ENCODE measurements at regions not wholly inside any gene's neighbourhood (a gene's known extent, or its start where the extent isn't known, plus 50 kb on each side); places are given as distances from the start of the nearest gene placed in this dataset.
"Not testable (repeated sequence)": the region's sequence is repeated elsewhere in the genome, so short reads cannot be mapped to it uniquely, and the experiment has no call there.

DNA sequence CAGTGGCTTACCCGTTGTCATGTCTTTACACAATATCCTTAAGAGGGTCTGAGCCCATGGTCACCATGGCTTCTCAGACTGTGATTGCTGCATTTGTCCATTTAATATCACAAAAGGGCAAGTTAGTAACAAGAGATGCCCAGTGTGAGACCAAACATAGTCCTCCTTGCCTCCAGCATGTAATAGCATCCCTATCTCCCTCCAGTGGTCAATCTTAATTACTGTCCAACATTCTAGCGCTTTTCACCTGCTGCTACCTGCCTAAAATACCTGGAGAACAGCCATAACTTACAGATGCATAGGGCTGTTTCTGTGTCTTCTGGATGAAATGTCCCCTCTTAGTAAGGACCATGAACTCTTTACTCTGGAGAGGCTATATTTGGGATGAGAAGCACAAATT is 267.2 kb upstream of the DAB2 start:
- H3K79me2 ChIP-seq (ENCODE audit: control insufficient read depth, insufficient read depth, low read length) = no peaks in the 10 kb centered on the region
- no peak overlapping the region for H3K9ac ChIP-seq (ENCODE audit: insufficient read depth, low read length)
- TF ChIP-seq CTCF (conservative IDR thresholded peaks at IDR 0.05 in 1 of 2, IDR thresholded peaks at IDR 0.05 in 1 of 2; ENCODE audit: low read depth in 1 of 2, low read length in 2 of 2) (peak in 1 of 2 donors; percentile 9), EZH2 (IDR thresholded peaks at IDR 0.05; ENCODE audit: low read length, missing control alignments) (no peak)
- H2AFZ ChIP-seq (ENCODE audit: low read length) = no peak overlapping the region
- H3K27me3 ChIP-seq (ENCODE audit: control insufficient read depth, insufficient read depth, low read length) = no peaks in the 10 kb centered on the region
- H3K4me2 ChIP-seq (ENCODE audit: extremely low read depth, insufficient read depth, low read length) = no peak overlapping the region
- H4K20me1 ChIP-seq (ENCODE audit: control insufficient read depth, extremely low read depth, insufficient read depth, low read length) = no peaks in the 10 kb centered on the region
- no peak overlapping the region for H3K4me3 ChIP-seq (replicated peaks in 1 of 4; ENCODE audit: control extremely low read depth in 1 of 4, insufficient read depth in 1 of 4, low read depth in 3 of 4, low read length in 4 of 4)
- H3K36me3 ChIP-seq (ENCODE audit: control insufficient read depth, insufficient read depth, low read length) = no peaks in the 10 kb centered on the region
- no peak overlapping the region for H3K27ac ChIP-seq (ENCODE audit: insufficient read depth, low read length)
- H3K9me3 ChIP-seq (ENCODE audit: control insufficient read depth, insufficient read depth, low read depth, low read length) = no peaks in the 10 kb centered on the region
- H3K4me1 ChIP-seq (ENCODE audit: control insufficient read depth, extremely low read depth, insufficient read depth, low read length) = no peaks in the 10 kb centered on the region
- no peak for DNase-seq (ENCODE audit: low read depth in 2 of 2)

GRCh38 chr5:39691136-39691535 is 266.4 kb upstream of the DAB2 start:
- Histone ChIP-seq H3K4me1 (ENCODE audit: control insufficient read depth, extremely low read depth, insufficient read depth, low read length) (no peaks in the 10 kb centered on the region), H3K79me2 (ENCODE audit: control insufficient read depth, insufficient read depth, low read length) (no peaks in the 10 kb centered on the region), H3K4me2 (ENCODE audit: extremely low read depth, insufficient read depth, low read length) (no peak overlapping the region), H3K27me3 (ENCODE audit: control insufficient read depth, insufficient read depth, low read length) (no peaks in the 10 kb centered on the region), H3K27ac (ENCODE audit: insufficient read depth, low read length) (no peak overlapping the region), H3K4me3 (replicated peaks in 1 of 4; ENCODE audit: control extremely low read depth in 1 of 4, insufficient read depth in 1 of 4, low read depth in 3 of 4, low read length in 4 of 4) (no peak overlapping the region), H2AFZ (ENCODE audit: low read length) (no peak overlapping the region), H4K20me1 (ENCODE audit: control insufficient read depth, extremely low read depth, insufficient read depth, low read length) (no peaks in the 10 kb centered on the region), H3K9me3 (ENCODE audit: control insufficient read depth, insufficient read depth, low read depth, low read length) (no peaks in the 10 kb centered on the region), H3K36me3 (ENCODE audit: control insufficient read depth, insufficient read depth, low read length) (no peaks in the 10 kb centered on the region), H3K9ac (ENCODE audit: insufficient read depth, low read length) (no peak overlapping the region)
- TF ChIP-seq EZH2 (IDR thresholded peaks at IDR 0.05; ENCODE audit: low read length, missing control alignments) (no peak), CTCF (conservative IDR thresholded peaks at IDR 0.05 in 1 of 2, IDR thresholded peaks at IDR 0.05 in 1 of 2; ENCODE audit: low read depth in 1 of 2, low read length in 2 of 2) (no peak)
- no peak for DNase-seq (ENCODE audit: low read depth in 2 of 2)

DNA sequence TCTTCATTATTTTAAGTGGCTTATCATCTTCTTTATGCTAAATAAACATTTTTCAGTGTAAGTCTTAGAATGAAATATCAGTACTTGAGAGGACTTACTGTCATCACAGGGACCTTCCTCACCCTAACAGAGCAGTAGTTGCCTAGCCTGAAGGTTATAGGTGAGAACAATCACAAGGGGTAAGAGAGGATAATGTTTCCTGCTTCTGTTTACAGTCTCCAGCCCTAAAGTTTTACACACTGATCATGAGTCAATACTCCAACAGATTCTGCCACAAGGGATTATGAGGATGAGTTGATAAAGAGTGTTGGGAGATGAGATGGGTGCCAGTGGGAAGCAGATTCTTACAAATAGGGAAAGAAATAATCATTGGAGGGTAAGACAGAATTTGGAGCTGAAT is 265.1 kb upstream of the DAB2 start:
- no peak for DNase-seq (ENCODE audit: low read depth in 2 of 2)
- H3K36me3 ChIP-seq (ENCODE audit: control insufficient read depth, insufficient read depth, low read length) = no peaks in the 10 kb centered on the region
- no peaks in the 10 kb centered on the region for H4K20me1 ChIP-seq (ENCODE audit: control insufficient read depth, extremely low read depth, insufficient read depth, low read length)
- no peak overlapping the region for H3K9ac ChIP-seq (ENCODE audit: insufficient read depth, low read length)
- no peak overlapping the region for H2AFZ ChIP-seq (ENCODE audit: low read length)
- no peak overlapping the region for H3K4me3 ChIP-seq (replicated peaks in 1 of 4; ENCODE audit: control extremely low read depth in 1 of 4, insufficient read depth in 1 of 4, low read depth in 3 of 4, low read length in 4 of 4)
- H3K4me2 ChIP-seq (ENCODE audit: extremely low read depth, insufficient read depth, low read length) = no peak overlapping the region
- no peak for TF ChIP-seq CTCF (conservative IDR thresholded peaks at IDR 0.05 in 1 of 2, IDR thresholded peaks at IDR 0.05 in 1 of 2; ENCODE audit: low read depth in 1 of 2, low read length in 2 of 2)
- no peak for TF ChIP-seq EZH2 (IDR thresholded peaks at IDR 0.05; ENCODE audit: low read length, missing control alignments)
- no peaks in the 10 kb centered on the region for H3K79me2 ChIP-seq (ENCODE audit: control insufficient read depth, insufficient read depth, low read length)
- H3K27me3 ChIP-seq (ENCODE audit: control insufficient read depth, insufficient read depth, low read length) = no peaks in the 10 kb centered on the region
- no peaks in the 10 kb centered on the region for H3K4me1 ChIP-seq (ENCODE audit: control insufficient read depth, extremely low read depth, insufficient read depth, low read length)
- no peaks in the 10 kb centered on the region for H3K9me3 ChIP-seq (ENCODE audit: control insufficient read depth, insufficient read depth, low read depth, low read length)
- no peak overlapping the region for H3K27ac ChIP-seq (ENCODE audit: insufficient read depth, low read length)

DNA sequence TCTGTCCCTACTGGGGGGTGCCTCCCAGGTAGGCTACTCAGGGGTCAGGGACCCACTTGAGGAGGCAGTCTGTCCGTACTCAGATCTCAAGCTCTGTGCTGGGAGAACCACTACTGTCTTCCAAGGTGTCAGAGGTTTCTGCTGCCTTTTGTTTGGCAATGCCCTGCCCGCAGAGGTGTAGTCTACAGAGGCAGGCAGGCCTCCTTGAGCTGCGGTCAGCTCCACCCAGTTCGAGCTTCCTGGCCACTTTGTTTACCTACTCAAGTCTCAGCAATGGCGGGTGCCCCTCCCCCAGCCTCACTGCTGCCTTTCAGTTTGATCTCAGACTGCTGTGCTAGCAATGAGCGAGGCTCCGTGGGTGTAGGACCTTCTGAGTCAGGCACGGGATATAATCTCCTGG is 263.1 kb upstream of the DAB2 start:
- not testable (repeated sequence) for H3K27me3 ChIP-seq (ENCODE audit: control insufficient read depth, insufficient read depth, low read length)

More for the DNA sequence above, 263.1 kb upstream of the DAB2 start:
- H4K20me1 ChIP-seq (ENCODE audit: control insufficient read depth, extremely low read depth, insufficient read depth, low read length); DNase-seq (ENCODE audit: low read depth in 2 of 2); H3K9me3 ChIP-seq (ENCODE audit: control insufficient read depth, insufficient read depth, low read depth, low read length); H3K4me1 ChIP-seq (ENCODE audit: control insufficient read depth, extremely low read depth, insufficient read depth, low read length); H3K36me3 ChIP-seq (ENCODE audit: control insufficient read depth, insufficient read depth, low read length); H3K4me2 ChIP-seq (ENCODE audit: extremely low read depth, insufficient read depth, low read length); H3K79me2 ChIP-seq (ENCODE audit: control insufficient read depth, insufficient read depth, low read length); H3K27ac ChIP-seq (ENCODE audit: insufficient read depth, low read length); H3K4me3 ChIP-seq (replicated peaks in 1 of 4; ENCODE audit: control extremely low read depth in 1 of 4, insufficient read depth in 1 of 4, low read depth in 3 of 4, low read length in 4 of 4); H3K9ac ChIP-seq (ENCODE audit: insufficient read depth, low read length); H2AFZ ChIP-seq (ENCODE audit: low read length): not testable (repeated sequence)

Data from fibroblast of lung (primary cell).